Stomach (tissue), 4 donors: ENCODE measurements at regions not wholly inside any gene's neighbourhood (a gene's known extent, or its start where the extent isn't known, plus 50 kb on each side); places are given as distances from the start of the nearest gene placed in this dataset.

Experiments used
- POLR2AphosphoS5 ChIP-seq, 3 donors: sonication (generic); formaldehyde crosslinking; IDR thresholded peaks; one replicate each; pipeline ENCODE4 v1.6.1; 2016; ENCODE audit warnings: antibody characterized with exemption in 3 of 3
- TF ChIP-seq, protein P1 (sequence below), 7 experiments: fragments of 450-650 bp in 4 of 7; fragments of 200-600 bp in 3 of 7; sonication (generic) in 3 of 7; IDR thresholded peaks; one replicate each; pipeline ENCODE4 v1.5.1; 2016 to 2019; ENCODE audit warnings: antibody characterized with exemption in 7 of 7, control low read depth in 2 of 7, mild to moderate bottlenecking in 1 of 7

DNA sequence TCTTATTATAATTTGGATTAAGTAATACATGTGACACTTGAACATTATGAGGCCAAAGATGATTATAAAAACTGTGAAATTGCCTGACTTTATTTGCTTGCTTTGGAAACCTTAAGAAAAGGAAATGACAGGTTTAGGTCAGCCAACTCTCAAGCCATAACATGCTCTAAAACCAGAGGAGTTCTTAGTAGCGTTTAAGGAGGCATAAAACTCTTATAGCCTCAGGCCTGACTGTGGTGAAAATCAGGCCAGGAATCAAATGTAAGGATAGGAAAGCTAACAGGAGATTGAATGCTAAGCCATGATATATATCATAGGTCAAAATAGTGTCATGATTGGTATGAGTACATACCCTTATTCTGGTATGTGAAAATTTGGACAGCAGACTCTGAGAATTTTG, 1142.4 kb upstream of the MIR17HG start:
- TF ChIP-seq POLR2AphosphoS5 (IDR thresholded peaks at IDR 0.05): no peak
- TF ChIP-seq, protein P1, sequence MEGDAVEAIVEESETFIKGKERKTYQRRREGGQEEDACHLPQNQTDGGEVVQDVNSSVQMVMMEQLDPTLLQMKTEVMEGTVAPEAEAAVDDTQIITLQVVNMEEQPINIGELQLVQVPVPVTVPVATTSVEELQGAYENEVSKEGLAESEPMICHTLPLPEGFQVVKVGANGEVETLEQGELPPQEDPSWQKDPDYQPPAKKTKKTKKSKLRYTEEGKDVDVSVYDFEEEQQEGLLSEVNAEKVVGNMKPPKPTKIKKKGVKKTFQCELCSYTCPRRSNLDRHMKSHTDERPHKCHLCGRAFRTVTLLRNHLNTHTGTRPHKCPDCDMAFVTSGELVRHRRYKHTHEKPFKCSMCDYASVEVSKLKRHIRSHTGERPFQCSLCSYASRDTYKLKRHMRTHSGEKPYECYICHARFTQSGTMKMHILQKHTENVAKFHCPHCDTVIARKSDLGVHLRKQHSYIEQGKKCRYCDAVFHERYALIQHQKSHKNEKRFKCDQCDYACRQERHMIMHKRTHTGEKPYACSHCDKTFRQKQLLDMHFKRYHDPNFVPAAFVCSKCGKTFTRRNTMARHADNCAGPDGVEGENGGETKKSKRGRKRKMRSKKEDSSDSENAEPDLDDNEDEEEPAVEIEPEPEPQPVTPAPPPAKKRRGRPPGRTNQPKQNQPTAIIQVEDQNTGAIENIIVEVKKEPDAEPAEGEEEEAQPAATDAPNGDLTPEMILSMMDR (IDR thresholded peaks at IDR 0.05): no peak
